Trophoblast cell (in vitro differentiated cells and primary cell): ENCODE measurements at regions not wholly inside any gene's neighbourhood (a gene's known extent, or its start where the extent isn't known, plus 50 kb on each side); places are given as distances from the start of the nearest gene placed in this dataset.
"Not testable (repeated sequence)": the region's sequence is repeated elsewhere in the genome, so short reads cannot be mapped to it uniquely, and the experiment has no call there.

Source experiments
- DNase-seq, 2 donors: peaks; one replicate each; pipeline ENCODE4 v3.0.0-alpha.2; 2016
- H2AFZ ChIP-seq: 2 replicates; pipeline ENCODE4 v1.6.1; 2013; ENCODE audit warnings: low read length, moderate library complexity, mild to moderate bottlenecking; ENCODE audit not compliant: insufficient read depth, poor library complexity
- H2AK5ac ChIP-seq: 2 replicates; pipeline ENCODE4 v1.6.1; 2013; ENCODE audit warnings: mild to moderate bottlenecking, low read length
- H2BK120ac ChIP-seq: 2 replicates; pipeline ENCODE4 v1.6.1; 2013; ENCODE audit warnings: low read length, mild to moderate bottlenecking, moderate library complexity; ENCODE audit not compliant: insufficient read depth, poor library complexity
- H2BK12ac ChIP-seq: 2 replicates; pipeline ENCODE4 v1.6.1; 2013; ENCODE audit warnings: mild to moderate bottlenecking, low read length, moderate library complexity
- H2BK5ac ChIP-seq: 2 replicates; pipeline ENCODE4 v1.6.1; 2013; ENCODE audit warnings: low read length, low read depth, moderate library complexity, mild to moderate bottlenecking; ENCODE audit not compliant: poor library complexity
- H3K14ac ChIP-seq: 2 replicates; pipeline ENCODE4 v1.6.1; 2013; ENCODE audit warnings: mild to moderate bottlenecking, low read length
- H3K18ac ChIP-seq: 2 replicates; pipeline ENCODE4 v1.6.1; 2013; ENCODE audit warnings: mild to moderate bottlenecking, low read length
- H3K23ac ChIP-seq: 2 replicates; pipeline ENCODE4 v1.6.1; 2013; ENCODE audit warnings: low read length
- H3K27ac ChIP-seq: 2 replicates; pipeline ENCODE4 v1.5.1; 2013; ENCODE audit warnings: low read depth, mild to moderate bottlenecking, inconsistent platforms, low read length, moderate library complexity
- H3K27me3 ChIP-seq: 2 replicates; pipeline ENCODE4 v1.6.1; 2013; ENCODE audit warnings: inconsistent platforms, mild to moderate bottlenecking, low read length, moderate library complexity; ENCODE audit not compliant: insufficient read depth
- H3K36me3 ChIP-seq, 2 experiments: 1 replicate in 1 of 2; 2 replicates in 1 of 2; pipeline ENCODE4 v1.6.1; 2013; ENCODE audit warnings: low read length in 2 of 2, mild to moderate bottlenecking in 2 of 2, moderate library complexity in 1 of 2; ENCODE audit not compliant: insufficient read depth in 2 of 2, control insufficient read depth in 1 of 2
- H3K4ac ChIP-seq: 2 replicates; pipeline ENCODE4 v1.6.1; 2013; ENCODE audit warnings: low read depth, mild to moderate bottlenecking, low read length, moderate library complexity
- H3K4me1 ChIP-seq, 2 experiments: 1 replicate in 1 of 2; 2 replicates in 1 of 2; pipeline ENCODE4 v1.6.1; 2013; ENCODE audit warnings: low read length in 2 of 2, mild to moderate bottlenecking in 2 of 2, moderate library complexity in 1 of 2; ENCODE audit not compliant: insufficient read depth in 2 of 2, control insufficient read depth in 1 of 2
- H3K4me2 ChIP-seq: 2 replicates; pipeline ENCODE4 v1.6.1; 2013; ENCODE audit warnings: inconsistent platforms, mild to moderate bottlenecking, low read length, moderate library complexity
- H3K4me3 ChIP-seq: 2 replicates; pipeline ENCODE4 v1.5.1; 2013; ENCODE audit warnings: mild to moderate bottlenecking, low read depth, low read length, inconsistent platforms
- H3K79me1 ChIP-seq: one replicate; pipeline ENCODE4 v1.6.1; 2013; ENCODE audit warnings: low read length
- H3K79me2 ChIP-seq: 2 replicates; pipeline ENCODE4 v1.6.1; 2013; ENCODE audit warnings: low read length, mild to moderate bottlenecking; ENCODE audit not compliant: control insufficient read depth, insufficient read depth, poor library complexity
- H3K9ac ChIP-seq: 2 replicates; pipeline ENCODE4 v1.6.1; 2013; ENCODE audit warnings: mild to moderate bottlenecking, low read length
- H3K9me3 ChIP-seq: 2 replicates; pipeline ENCODE4 v1.6.1; 2013; ENCODE audit warnings: low read depth, mild to moderate bottlenecking, control low read depth, inconsistent platforms, low read length; ENCODE audit not compliant: insufficient read depth
- H4K12ac ChIP-seq: 2 replicates; pipeline ENCODE4 v1.6.1; 2013; ENCODE audit warnings: low read depth, mild to moderate bottlenecking, low read length, moderate library complexity
- H4K8ac ChIP-seq: 2 replicates; pipeline ENCODE4 v1.6.1; 2013; ENCODE audit warnings: low read depth, mild to moderate bottlenecking, low read length, moderate library complexity
- H4K91ac ChIP-seq: one replicate; pipeline ENCODE4 v1.6.1; 2013; ENCODE audit warnings: low read depth, mild to moderate bottlenecking, low read length, moderate library complexity
- WGBS: extraction: QIAGEN DNeasy Blood & Tissue Kit; methylation state at CpG from one replicate; pipeline ENCODE4 v1.1.7; 2013; ENCODE audit warnings: missing lambda C conversion rate; ENCODE audit not compliant: insufficient read length, insufficient coverage; ENCODE audit errors: extremely low coverage; 5-methylcytosine and 5-hydroxymethylcytosine counted together

GRCh38 chr7:127476618-127477017 is 84.1 kb upstream of the ZNF800 start:
- Histone ChIP-seq H2AK5ac (no peak overlapping the region), H3K27me3 (no peaks in the 10 kb centered on the region), H3K18ac (no peak overlapping the region), H4K8ac (no peak overlapping the region), H3K79me1 (no peaks in the 10 kb centered on the region), H3K79me2 (no peaks in the 10 kb centered on the region), H4K91ac (no peak overlapping the region), H3K4me3 (no peak overlapping the region), H3K4me1 (no peaks in the 10 kb centered on the region), H3K36me3 (no peaks in the 10 kb centered on the region), H3K14ac (no peak overlapping the region), H3K27ac (no peak overlapping the region), H3K9me3 (no peaks in the 10 kb centered on the region), H2BK120ac (no peak overlapping the region), H3K4ac (no peak overlapping the region), H2BK5ac (no peak overlapping the region), H2AFZ (no peak overlapping the region), H4K12ac (no peak overlapping the region), H3K4me2 (no peak overlapping the region), H2BK12ac (no peak overlapping the region), H3K9ac (no peak overlapping the region), H3K23ac (no peak overlapping the region)
- DNase-seq, result no peak
- no CpG with 5 or more reads among the region's 1 CpG for WGBS

GRCh38 chr7:127474457-127474856 is 81.9 kb upstream of the ZNF800 start:
- no peaks in the 10 kb centered on the region for H3K27me3 ChIP-seq
- no peak overlapping the region for H3K27ac ChIP-seq
- no peak overlapping the region for H2BK12ac ChIP-seq
- no peak overlapping the region for H3K14ac ChIP-seq
- H3K4me3 ChIP-seq, result no peak overlapping the region
- no peak overlapping the region for H2AK5ac ChIP-seq
- H4K91ac ChIP-seq, result no peak overlapping the region
- H4K8ac ChIP-seq, result no peak overlapping the region
- H3K4ac ChIP-seq, result no peak overlapping the region
- no peak overlapping the region for H3K18ac ChIP-seq
- H3K9me3 ChIP-seq, result no peaks in the 10 kb centered on the region
- no peaks in the 10 kb centered on the region for H3K36me3 ChIP-seq
- no peak overlapping the region for H3K23ac ChIP-seq
- H3K4me1 ChIP-seq, result no peaks in the 10 kb centered on the region
- DNase-seq, result no peak
- H3K4me2 ChIP-seq, result no peak overlapping the region
- H3K79me2 ChIP-seq, result no peaks in the 10 kb centered on the region
- H2AFZ ChIP-seq, result no peak overlapping the region
- H4K12ac ChIP-seq, result no peak overlapping the region
- H3K9ac ChIP-seq, result no peak overlapping the region
- H2BK5ac ChIP-seq, result no peak overlapping the region
- H3K79me1 ChIP-seq, result no peaks in the 10 kb centered on the region
- H2BK120ac ChIP-seq, result no peak overlapping the region

DNA sequence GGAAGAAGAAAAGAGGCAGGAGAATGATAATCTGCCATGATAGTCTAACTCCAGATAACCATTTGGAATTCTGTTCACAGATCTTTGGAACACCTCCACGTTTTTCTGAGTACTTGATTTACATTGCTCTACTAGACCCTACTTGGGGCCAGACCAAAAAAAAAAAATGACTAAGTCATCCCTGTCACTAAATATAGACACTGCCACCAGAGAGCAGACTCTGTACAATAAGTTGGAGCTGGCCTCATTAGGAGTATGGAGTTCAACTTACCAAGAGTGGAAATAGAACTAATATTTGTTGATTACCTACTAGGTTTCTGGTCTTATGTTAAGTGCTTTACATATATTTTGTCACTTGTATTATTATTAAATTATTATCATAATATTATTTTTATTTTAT is 80.9 kb upstream of the ZNF800 start:
- no CpG with 5 or more reads among the region's 1 CpG for WGBS
- no peaks in the 10 kb centered on the region for H3K9me3 ChIP-seq
- H2BK12ac ChIP-seq, result no peak overlapping the region
- H3K4me3 ChIP-seq, result no peak overlapping the region
- H3K36me3 ChIP-seq, result no peaks in the 10 kb centered on the region
- H4K91ac ChIP-seq, result no peak overlapping the region
- H3K4me2 ChIP-seq, result no peak overlapping the region
- no peak overlapping the region for H3K18ac ChIP-seq
- no peak overlapping the region for H4K8ac ChIP-seq
- no peak overlapping the region for H4K12ac ChIP-seq
- no peaks in the 10 kb centered on the region for H3K79me2 ChIP-seq
- no peak overlapping the region for H2BK5ac ChIP-seq
- no peak for DNase-seq
- H3K23ac ChIP-seq, result no peak overlapping the region
- no peaks in the 10 kb centered on the region for H3K79me1 ChIP-seq
- H3K27me3 ChIP-seq, result no peaks in the 10 kb centered on the region
- no peak overlapping the region for H3K27ac ChIP-seq
- H2BK120ac ChIP-seq, result no peak overlapping the region
- no peak overlapping the region for H3K9ac ChIP-seq
- no peak overlapping the region for H3K14ac ChIP-seq
- H3K4ac ChIP-seq, result no peak overlapping the region
- H2AFZ ChIP-seq, result no peak overlapping the region
- H3K4me1 ChIP-seq, result no peaks in the 10 kb centered on the region
- H2AK5ac ChIP-seq, result no peak overlapping the region

DNA sequence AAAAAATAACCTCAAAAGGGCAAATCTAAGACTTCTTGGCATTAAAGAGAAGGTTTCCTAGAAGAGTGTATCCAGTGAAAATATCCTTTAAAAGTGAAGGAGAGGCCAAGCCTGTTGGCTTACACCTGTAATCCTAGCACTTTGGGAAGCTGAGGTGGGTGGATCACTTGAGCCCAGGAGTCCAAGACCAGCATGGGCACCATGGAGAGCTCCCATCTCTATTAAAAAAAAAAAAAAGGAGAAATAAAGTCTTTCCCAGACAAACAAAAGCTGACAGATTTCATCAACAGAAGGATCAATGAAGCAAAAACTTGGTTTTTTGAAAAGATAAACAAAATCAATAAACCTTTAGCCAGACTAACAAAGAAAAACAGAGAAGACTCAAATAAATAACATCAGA is 67.6 kb upstream of the ZNF800 start:
- Histone ChIP-seq H3K4me3 (no peak overlapping the region), H3K79me2 (no peaks in the 10 kb centered on the region), H3K4ac (no peak overlapping the region)

DNA sequence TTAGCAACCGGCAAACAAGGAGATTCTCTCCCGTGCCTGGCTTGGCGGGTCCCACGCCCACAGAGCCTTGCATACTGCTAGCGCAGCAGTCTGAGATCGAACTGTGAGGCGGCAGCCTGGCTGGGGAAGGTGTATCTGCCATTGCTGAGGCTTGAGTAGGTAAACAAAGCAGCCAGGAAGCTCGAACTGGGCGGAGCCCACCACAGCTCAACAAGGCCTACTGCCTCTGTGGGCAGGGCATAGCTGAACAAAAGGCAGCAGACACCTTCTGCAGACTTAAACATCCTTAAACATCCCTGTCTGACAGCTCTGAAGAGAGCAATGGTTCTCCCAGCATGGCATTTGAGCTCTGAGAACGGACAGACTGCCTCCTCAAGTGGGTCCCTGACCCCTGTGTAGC is 58.8 kb upstream of the ZNF800 start:
- not testable (repeated sequence) for H3K4me2 ChIP-seq, H2BK12ac ChIP-seq, H3K23ac ChIP-seq, H3K18ac ChIP-seq, H3K4ac ChIP-seq, H3K4me3 ChIP-seq, H3K14ac ChIP-seq, H3K79me2 ChIP-seq, DNase-seq, H2AK5ac ChIP-seq, H2AFZ ChIP-seq, H3K4me1 ChIP-seq, H3K79me1 ChIP-seq, H3K36me3 ChIP-seq, H3K9ac ChIP-seq, H4K8ac ChIP-seq, H4K91ac ChIP-seq, H3K27me3 ChIP-seq, H3K27ac ChIP-seq, H2BK120ac ChIP-seq, H2BK5ac ChIP-seq, H4K12ac ChIP-seq
- peaks cover 11% of the 10 kb centered on the region for H3K9me3 ChIP-seq
- whole genome bisulfite sequencing, result no CpG with 5 or more reads among the region's 10 CpGs

More for the DNA sequence above, 67.6 kb upstream of the ZNF800 start:
- Histone ChIP-seq H3K4me2 (no peak overlapping the region), H3K9ac (no peak overlapping the region), H2AK5ac (no peak overlapping the region), H4K12ac (no peak overlapping the region), H4K8ac (no peak overlapping the region), H3K27ac (no peak overlapping the region), H2BK120ac (no peak overlapping the region), H3K36me3 (no peaks in the 10 kb centered on the region), H3K18ac (no peak overlapping the region), H3K27me3 (no peaks in the 10 kb centered on the region), H3K9me3 (no peaks in the 10 kb centered on the region), H4K91ac (no peak overlapping the region), H3K79me1 (no peaks in the 10 kb centered on the region), H2AFZ (no peak overlapping the region), H3K4me1 (no peaks in the 10 kb centered on the region), H3K14ac (no peak overlapping the region), H2BK12ac (no peak overlapping the region), H2BK5ac (no peak overlapping the region), H3K23ac (no peak overlapping the region)
- no peak for DNase-seq
